ENCODE measurements at regions not wholly inside any gene's neighbourhood (a gene's known extent, or its start where the extent isn't known, plus 50 kb on each side); places are given as distances from the start of the nearest gene placed in this dataset.
"Not testable (repeated sequence)": the region's sequence is repeated elsewhere in the genome, so short reads cannot be mapped to it uniquely, and the experiment has no call there.

- TF ChIP-seq CEBPZ (IDR thresholded peaks at IDR 0.05; ENCODE audit: low read length) (no peak), ZNF331 (CRISPR knock-in tag; IDR thresholded peaks at IDR 0.05) (no peak), PBX2 (CRISPR knock-in tag; IDR thresholded peaks at IDR 0.05) (no peak), GLI4 (CRISPR knock-in tag; IDR thresholded peaks at IDR 0.05; ENCODE audit: borderline replicate concordance) (no peak), PLRG1 (conservative IDR thresholded peaks at IDR 0.05) (no peak), RFX1 (IDR thresholded peaks at IDR 0.05) (no peak)
These were observed 626.1 kb upstream of the NRG3 start (continued) for GRCh38 chr10:81248886-81249285.

- TF ChIP-seq ZNF101 (CRISPR knock-in tag; IDR thresholded peaks at IDR 0.05; ENCODE audit: borderline replicate concordance, low read depth) (no peak), MYC (CRISPR knock-in tag; IDR thresholded peaks at IDR 0.05; ENCODE audit: borderline replicate concordance) (no peak), XBP1 (CRISPR knock-in tag; IDR thresholded peaks at IDR 0.05) (no peak), YEATS4 (CRISPR knock-in tag; IDR thresholded peaks at IDR 0.05; ENCODE audit: borderline replicate concordance) (no peak), ZBTB20 (CRISPR knock-in tag; IDR thresholded peaks at IDR 0.05; ENCODE audit: borderline replicate concordance, low read depth) (no peak), TOPORS (CRISPR knock-in tag; IDR thresholded peaks at IDR 0.05) (no peak)
- H2AFZ ChIP-seq (ENCODE audit: low read length), result no peak overlapping the region
- no peaks in the 10 kb centered on the region for H3K36me3 ChIP-seq (replicated peaks in 1 of 2; ENCODE audit: control insufficient read depth in 1 of 2, insufficient read depth in 2 of 2, low read length in 2 of 2)
- intact Hi-C loops (cut with micrococcal nuclease; ENCODE audit: unreplicated experiment), result no loop called here
- H3K79me2 ChIP-seq (ENCODE audit: insufficient read depth, low read length), result no peaks in the 10 kb centered on the region
- H3K4me1 ChIP-seq (ENCODE audit: insufficient read depth, low read length), result no peaks in the 10 kb centered on the region
- POLR2A ChIA-PET, result no interaction called here
- H3K4me3 ChIP-seq (replicated peaks in 1 of 3; ENCODE audit: insufficient read depth in 1 of 3, low read depth in 2 of 3, low read length in 3 of 3), result no peak overlapping the region
- no peak overlapping the region for H3K4me2 ChIP-seq (ENCODE audit: low read depth, low read length)
- CTCF ChIA-PET (ENCODE audit: low intra/inter-chr PET ratio, low total read pairs), result no interaction called here
- H4K20me1 ChIP-seq (ENCODE audit: insufficient read depth, low read length), result no peaks in the 10 kb centered on the region
- WGBS (ENCODE audit: low lambda C conversion rate), result 4% methylated on average over 4 of the region's 4 CpGs
- H3K9ac ChIP-seq (ENCODE audit: insufficient read depth, low read depth, low read length), result no peak overlapping the region
- BruUV-seq (replicated peaks), result no TSS peak
- ATAC-seq (no peak), FAIRE-seq (no peak), DNase-seq (ENCODE audit: low spot score) (no peak)
- no peak overlapping the region for H3K27ac ChIP-seq (ENCODE audit: extremely low read length, insufficient read depth, low read length)
- H3K27me3 ChIP-seq (ENCODE audit: control insufficient read depth in 1 of 2, insufficient read depth in 2 of 2, low read length in 2 of 2), result no peaks in the 10 kb centered on the region
- in situ Hi-C loops (cut with HindIII; ENCODE audit: extremely low pct_ligation_motif_present, low pct_unique_long_range_greater_than_20kb), result no loop called here
- peaks cover 59% of the 10 kb centered on the region for H3K9me3 ChIP-seq (ENCODE audit: low read length)
These were observed 623.4 kb upstream of the NRG3 start for GRCh38 chr10:81251457-81252115.

GRCh38 chr10:81264991-81265390 is 610.0 kb upstream of the NRG3 start:
- POLR2A ChIA-PET; H3K4me3 ChIP-seq (replicated peaks in 1 of 3; ENCODE audit: insufficient read depth in 1 of 3, low read depth in 2 of 3, low read length in 3 of 3): not testable (repeated sequence)
- H3K9me3 ChIP-seq (ENCODE audit: low read length), result peaks cover 56% of the 10 kb centered on the region

More at GRCh38 chr10:81264991-81265390, 610.0 kb upstream of the NRG3 start:
- H3K27me3 ChIP-seq (ENCODE audit: control insufficient read depth in 1 of 2, insufficient read depth in 2 of 2, low read length in 2 of 2); H3K79me2 ChIP-seq (ENCODE audit: insufficient read depth, low read length); H3K27ac ChIP-seq (ENCODE audit: extremely low read length, insufficient read depth, low read length); H4K20me1 ChIP-seq (ENCODE audit: insufficient read depth, low read length); H2AFZ ChIP-seq (ENCODE audit: low read length); ATAC-seq; CTCF ChIA-PET (ENCODE audit: low intra/inter-chr PET ratio, low total read pairs); H3K4me2 ChIP-seq (ENCODE audit: low read depth, low read length); BruUV-seq (replicated peaks); H3K9ac ChIP-seq (ENCODE audit: insufficient read depth, low read depth, low read length); DNase-seq (ENCODE audit: low spot score); FAIRE-seq; intact Hi-C loops (cut with micrococcal nuclease; ENCODE audit: unreplicated experiment); in situ Hi-C loops (cut with HindIII; ENCODE audit: extremely low pct_ligation_motif_present, low pct_unique_long_range_greater_than_20kb); H3K36me3 ChIP-seq (replicated peaks in 1 of 2; ENCODE audit: control insufficient read depth in 1 of 2, insufficient read depth in 2 of 2, low read length in 2 of 2); H3K4me1 ChIP-seq (ENCODE audit: insufficient read depth, low read length): not testable (repeated sequence)
- no CpG with 5 or more reads among the region's 18 CpGs for WGBS (ENCODE audit: low lambda C conversion rate)

Measured in HepG2 (cell line).